Hematopoietic multipotent progenitor cell (in vitro differentiated cells): ENCODE measurements at regions not wholly inside any gene's neighbourhood (a gene's known extent, or its start where the extent isn't known, plus 50 kb on each side); places are given as distances from the start of the nearest gene placed in this dataset.
"Not testable (repeated sequence)": the region's sequence is repeated elsewhere in the genome, so short reads cannot be mapped to it uniquely, and the experiment has no call there.

Experiments used
- DNase-seq, 3 donors: peaks; one replicate each; pipeline ENCODE4 v3.0.0-alpha.2; 2011 to 2015; ENCODE audit warnings: low read depth in 2 of 3, low spot score in 2 of 3

- no peak for DNase-seq
These were observed 181.8 kb upstream of the OLFM3 start for GRCh38 chr1:102178480-102178879.

- peak in 1 of 3 donors; percentile 1 for DNase-seq
These were observed 177.6 kb upstream of the OLFM3 start for GRCh38 chr1:102174259-102174863.

DNA sequence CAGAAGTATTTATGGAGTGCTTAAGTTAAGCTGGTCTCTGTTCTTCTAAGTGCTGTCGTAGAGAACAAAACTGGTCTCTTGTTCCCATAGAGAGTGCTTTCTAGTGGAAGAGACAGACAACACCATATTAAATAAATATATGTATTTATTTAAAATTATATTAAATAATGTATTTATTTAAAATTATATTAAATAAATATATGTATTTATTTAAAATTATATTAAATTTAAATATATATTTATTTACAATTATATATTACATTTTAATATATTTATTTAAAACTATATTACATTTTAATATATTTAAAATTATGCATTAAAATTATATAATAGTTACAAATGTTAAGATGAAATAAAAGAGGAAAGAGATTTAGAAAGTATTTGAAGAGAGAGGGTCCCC is 175.5 kb upstream of the OLFM3 start:
- no peak for DNase-seq

DNA sequence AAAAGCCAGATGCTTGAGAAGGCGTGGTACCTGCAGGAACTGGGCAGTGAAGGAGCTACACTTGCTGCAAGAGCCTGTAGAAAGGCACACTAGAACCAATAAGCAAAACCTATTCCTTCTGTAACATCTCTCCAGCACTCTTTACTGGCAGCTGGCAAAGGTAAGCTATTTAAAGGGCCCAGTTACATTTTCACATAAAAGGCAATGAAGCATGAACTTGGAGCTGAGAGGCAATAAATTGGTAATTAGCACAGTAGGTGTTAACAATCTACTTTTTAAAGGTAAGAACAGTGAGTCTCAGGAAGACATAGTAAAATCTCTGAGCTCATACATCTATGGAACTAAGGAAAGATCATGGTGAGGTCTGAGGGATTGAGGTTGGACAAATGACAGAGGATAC is 167.1 kb upstream of the OLFM3 start:
- DNase-seq, result no peak

DNA sequence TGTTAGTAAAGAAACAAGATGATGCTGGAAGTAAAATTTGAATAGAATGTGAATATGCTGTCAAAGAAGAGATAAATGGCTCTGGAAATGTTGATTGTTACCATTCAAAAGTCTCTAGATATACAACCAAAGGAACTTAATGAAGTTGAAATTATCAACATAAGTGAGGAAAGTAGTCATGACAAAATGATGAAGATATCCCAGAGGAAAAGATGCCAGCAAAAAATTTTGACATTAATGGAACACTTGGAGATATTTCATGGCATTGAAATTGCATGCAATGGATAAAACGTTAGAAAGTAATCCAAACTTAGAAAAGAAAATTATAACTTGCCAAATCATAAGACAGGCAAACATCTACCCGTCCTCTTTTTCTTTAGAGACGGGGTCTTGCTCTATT is 154.5 kb upstream of the OLFM3 start:
- DNase-seq, result no peak

- no peak for DNase-seq
These were observed 124.2 kb upstream of the OLFM3 start for GRCh38 chr1:102120910-102121309.

- DNase-seq, result no peak
These were observed 121.4 kb upstream of the OLFM3 start for GRCh38 chr1:102118150-102118549.

DNA sequence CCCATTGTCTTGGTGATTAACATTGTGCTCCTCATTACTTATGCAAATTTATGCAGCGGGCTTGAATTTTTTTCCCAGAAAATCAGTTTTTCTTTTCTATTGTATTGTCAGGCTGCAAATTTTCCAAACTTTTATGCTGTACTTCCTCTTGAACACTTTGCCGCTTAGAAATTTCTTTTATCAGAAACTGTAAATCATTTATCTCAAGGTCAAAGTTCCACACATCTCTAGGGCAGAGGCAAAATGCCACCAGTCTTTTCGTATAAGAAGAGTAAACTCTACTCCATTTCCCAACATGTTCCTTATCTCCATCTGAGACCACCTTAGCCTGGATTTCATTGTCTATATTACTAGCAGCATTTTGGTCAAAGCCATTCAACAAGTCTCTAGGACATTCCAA is 113.9 kb upstream of the OLFM3 start:
- DNase-seq, result no peak

GRCh38 chr1:102109493-102109892 is 112.8 kb upstream of the OLFM3 start:
- DNase-seq, result not testable (repeated sequence)

- no peak for DNase-seq
These were observed 110.7 kb upstream of the OLFM3 start for GRCh38 chr1:102107441-102107840.

DNA sequence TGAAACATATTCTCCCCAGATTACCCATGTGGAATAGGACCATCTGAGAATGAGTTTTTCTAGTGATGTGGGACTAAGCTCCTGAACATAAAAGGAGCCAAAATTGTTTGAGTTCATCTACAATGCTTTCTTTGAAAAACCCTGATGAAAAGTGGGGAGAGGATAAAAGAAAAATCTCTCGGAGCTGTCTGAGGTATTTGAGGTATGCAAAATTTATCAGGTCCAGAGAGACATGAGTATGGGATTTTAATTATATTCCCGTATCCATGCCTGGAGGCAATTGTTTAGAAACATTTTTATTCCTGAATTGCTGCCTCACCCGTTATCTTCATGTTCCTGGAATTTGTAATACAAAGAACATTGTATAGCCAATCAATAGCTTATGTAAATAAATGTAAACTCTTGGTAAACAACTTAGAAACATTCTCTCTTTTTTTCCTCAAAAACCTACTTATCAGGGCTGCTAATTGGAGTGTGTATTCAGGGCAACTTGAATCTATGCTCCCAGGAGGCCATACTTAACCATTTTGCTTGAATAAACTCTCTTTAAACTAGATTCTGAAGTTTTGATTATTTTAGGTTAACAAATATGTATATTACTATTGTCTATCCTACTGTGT is 109.3 kb upstream of the OLFM3 start:
- DNase-seq, result no peak

GRCh38 chr1:102103646-102104045 is 106.9 kb upstream of the OLFM3 start:
- DNase-seq, result no peak

- no peak for DNase-seq
These were observed 105.6 kb upstream of the OLFM3 start for GRCh38 chr1:102102276-102102780.

DNA sequence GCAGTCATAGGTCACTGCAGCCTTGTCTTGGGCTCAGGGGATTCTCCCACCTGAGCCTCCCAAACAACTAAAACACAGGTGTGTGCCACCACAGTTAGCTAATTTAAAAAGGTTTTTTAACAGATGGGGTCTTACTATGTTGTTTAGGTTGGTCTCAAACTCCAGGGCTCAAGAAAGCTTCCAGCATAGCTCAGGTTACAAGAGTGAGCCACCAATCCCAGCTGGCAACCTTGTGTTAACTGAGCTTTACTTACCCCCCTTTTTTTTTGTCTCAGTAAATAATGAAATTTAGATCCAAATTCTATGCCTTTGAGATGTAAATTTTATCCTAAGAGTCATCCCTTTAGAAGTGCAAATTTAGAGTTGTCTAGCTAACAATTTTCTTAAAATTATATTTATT is 103.9 kb upstream of the OLFM3 start:
- DNase-seq, result no peak

- DNase-seq, result no peak
These were observed 103.2 kb upstream of the OLFM3 start for GRCh38 chr1:102099916-102100315.

GRCh38 chr1:102098536-102098935 is 101.8 kb upstream of the OLFM3 start:
- no peak for DNase-seq

GRCh38 chr1:102098081-102098480 is 101.4 kb upstream of the OLFM3 start:
- no peak for DNase-seq

- no peak for DNase-seq
These were observed 100.7 kb upstream of the OLFM3 start for GRCh38 chr1:102097451-102097850.

DNA sequence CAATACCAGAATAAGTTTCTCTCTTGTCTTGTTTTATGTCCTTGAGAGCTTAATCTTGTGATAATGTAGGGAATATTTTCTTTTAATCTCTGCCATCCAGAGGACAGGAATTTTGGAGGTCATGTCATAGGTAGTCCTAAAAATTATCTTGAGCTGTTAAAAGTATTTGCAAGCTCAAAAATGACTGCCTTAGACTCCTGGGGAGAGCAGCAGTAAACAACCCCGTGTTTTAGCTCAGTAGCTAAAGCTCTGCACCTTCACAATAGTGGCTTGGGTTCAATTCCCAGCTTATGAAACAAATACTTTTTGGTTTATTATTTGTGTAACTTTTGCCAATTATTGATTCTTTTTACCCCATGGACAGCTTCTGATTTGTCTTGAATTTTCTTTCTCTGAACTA is 99.4 kb upstream of the OLFM3 start:
- no peak for DNase-seq

- DNase-seq, result no peak
These were observed 93.1 kb upstream of the OLFM3 start for GRCh38 chr1:102089791-102090190.

DNA sequence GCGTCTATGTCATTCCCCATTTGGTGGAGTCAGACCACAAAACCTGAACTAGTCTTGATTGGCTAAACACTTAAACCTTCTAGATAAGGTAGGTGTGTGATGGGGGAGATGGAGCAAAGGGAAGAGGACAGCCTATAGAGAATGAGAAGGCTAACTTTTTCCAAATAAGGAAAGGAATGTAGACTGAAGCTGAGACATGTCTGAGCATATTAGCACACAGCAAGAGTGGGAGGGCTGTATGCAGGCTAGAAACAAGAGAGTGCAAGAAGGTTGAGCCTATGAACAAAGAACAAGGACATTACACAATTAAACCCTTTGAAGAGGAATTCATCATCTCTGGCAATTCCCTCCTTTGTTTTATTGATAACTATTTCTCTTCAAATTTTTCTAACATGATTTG is 89.2 kb upstream of the OLFM3 start:
- DNase-seq, result no peak

- no peak for DNase-seq
These were observed 88.2 kb upstream of the OLFM3 start for GRCh38 chr1:102084771-102085535.
